ENCODE measurements at regions not wholly inside any gene's neighbourhood (a gene's known extent, or its start where the extent isn't known, plus 50 kb on each side); places are given as distances from the start of the nearest gene placed in this dataset.
A peak's percentile ranks its signal among the peaks of the same experiment; 100 is the strongest.

GRCh38 chr6:41463062-41463930, 82.9 kb upstream of the FOXP4 start:
- no peak overlapping the region for H3K4me3 ChIP-seq (ENCODE audit: low read depth, low read length)
- peak; percentile 78 for TF ChIP-seq CTCF (IDR thresholded peaks at IDR 0.05; ENCODE audit: low read depth, low read length, missing control alignments)
- DNase-seq (ENCODE audit: low read depth), result no peak

GRCh38 chr6:41464019-41464418, 82.2 kb upstream of the FOXP4 start:
- H3K4me3 ChIP-seq (ENCODE audit: low read depth, low read length), result no peak overlapping the region
- TF ChIP-seq CTCF (IDR thresholded peaks at IDR 0.05; ENCODE audit: low read depth, low read length, missing control alignments), result no peak
- DNase-seq (ENCODE audit: low read depth), result no peak

GRCh38 chr6:41464481-41464880, 81.7 kb upstream of the FOXP4 start:
- DNase-seq (ENCODE audit: low read depth), result no peak

GRCh38 chr6:41466437-41466990, 79.7 kb upstream of the FOXP4 start:
- TF ChIP-seq CTCF (IDR thresholded peaks at IDR 0.05; ENCODE audit: low read depth, low read length, missing control alignments), result no peak
- H3K4me3 ChIP-seq (ENCODE audit: low read depth, low read length), result no peak overlapping the region
- no peak for DNase-seq (ENCODE audit: low read depth)

More at GRCh38 chr6:41464481-41464880, 81.7 kb upstream of the FOXP4 start:
- H3K4me3 ChIP-seq (ENCODE audit: low read depth, low read length), result no peak overlapping the region
- TF ChIP-seq CTCF (IDR thresholded peaks at IDR 0.05; ENCODE audit: low read depth, low read length, missing control alignments), result no peak

GRCh38 chr6:41467061-41467460, 79.1 kb upstream of the FOXP4 start:
- TF ChIP-seq CTCF (IDR thresholded peaks at IDR 0.05; ENCODE audit: low read depth, low read length, missing control alignments), result no peak
- H3K4me3 ChIP-seq (ENCODE audit: low read depth, low read length), result no peak overlapping the region
- no peak for DNase-seq (ENCODE audit: low read depth)

- DNase-seq (ENCODE audit: low read depth), result no peak
- TF ChIP-seq CTCF (IDR thresholded peaks at IDR 0.05; ENCODE audit: low read depth, low read length, missing control alignments), result no peak
- H3K4me3 ChIP-seq (ENCODE audit: low read depth, low read length), result no peak overlapping the region
Measured at GRCh38 chr6:41467627-41468404, 78.4 kb upstream of the FOXP4 start.

Measured in GM12864 (cell line).